NCI-H2227 treated with DMSO at 0.1 percent for 48 hours (cell line): ENCODE measurements at regions not wholly inside any gene's neighbourhood (a gene's known extent, or its start where the extent isn't known, plus 50 kb on each side); places are given as distances from the start of the nearest gene placed in this dataset.
"Not testable (repeated sequence)": the region's sequence is repeated elsewhere in the genome, so short reads cannot be mapped to it uniquely, and the experiment has no call there.

Experiments used
- DNase-seq: peaks from one replicate; lab custom pipeline; 2025; lab: John Stamatoyannopoulos, UW

GRCh38 chr5:71907001-71907588, 188.0 kb downstream of the CARTPT start:
- DNase-seq: no peak

- no peak for DNase-seq
Measured at GRCh38 chr5:71907608-71908145, 188.6 kb downstream of the CARTPT start.

DNA sequence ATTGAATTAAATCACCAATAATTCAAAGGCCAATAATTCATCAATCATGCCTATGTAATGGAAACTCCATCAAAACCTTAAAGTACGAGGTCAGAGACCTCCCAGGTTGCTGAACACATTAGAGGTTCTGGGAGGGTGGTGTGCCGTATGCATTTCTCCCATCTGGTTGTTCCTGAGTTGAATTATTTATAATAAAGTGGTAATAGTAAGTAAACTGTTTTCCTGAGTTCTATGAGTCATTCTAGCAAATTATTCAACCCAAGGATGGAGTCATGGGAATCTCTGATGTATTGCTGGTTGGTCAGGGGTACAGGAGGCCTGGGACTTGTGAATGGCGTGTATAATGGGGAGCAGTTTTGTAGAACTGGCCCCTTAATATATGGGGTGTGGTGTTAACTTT, 191.7 kb downstream of the CARTPT start:
- DNase-seq: no peak

- no peak for DNase-seq
Measured at GRCh38 chr5:71912021-71912420, 192.9 kb downstream of the CARTPT start.

- no peak for DNase-seq
Measured at GRCh38 chr5:71914281-71914680, 193.0 kb upstream of the MAP1B start.

- DNase-seq: no peak
Measured at GRCh38 chr5:71922584-71923106, 184.6 kb upstream of the MAP1B start.

GRCh38 chr5:71923755-71924154, 183.5 kb upstream of the MAP1B start:
- no peak for DNase-seq

DNA sequence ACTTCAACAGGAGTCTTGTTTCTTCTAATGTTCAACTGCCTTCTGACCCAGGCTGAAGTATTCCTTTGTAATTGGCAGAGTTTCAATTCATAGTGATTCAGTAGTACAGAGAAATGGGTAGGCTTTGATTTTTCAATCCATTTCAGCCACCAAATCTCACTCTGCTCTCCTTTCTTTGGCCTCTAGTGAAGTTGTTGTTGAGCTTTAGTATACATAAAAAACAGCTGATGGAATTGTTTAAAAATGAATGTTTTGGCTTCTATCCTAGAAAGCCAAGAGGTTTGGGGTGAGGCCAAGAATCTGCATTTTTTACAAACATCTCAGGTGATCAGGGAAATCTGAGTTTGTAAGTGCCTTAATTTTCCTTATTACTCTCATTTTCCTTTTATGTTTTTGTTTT, 182.9 kb upstream of the MAP1B start:
- no peak for DNase-seq

- no peak for DNase-seq
Measured at GRCh38 chr5:71924980-71925379, 182.3 kb upstream of the MAP1B start.

- no peak for DNase-seq
Measured at GRCh38 chr5:71925608-71926091, 181.6 kb upstream of the MAP1B start.

- DNase-seq: no peak
Measured at GRCh38 chr5:71929003-71929402, 178.3 kb upstream of the MAP1B start.

- not testable (repeated sequence) for DNase-seq
Measured at GRCh38 chr5:71930554-71930953, 176.7 kb upstream of the MAP1B start.

- DNase-seq: no peak
Measured at GRCh38 chr5:71932131-71932654, 175.1 kb upstream of the MAP1B start.

DNA sequence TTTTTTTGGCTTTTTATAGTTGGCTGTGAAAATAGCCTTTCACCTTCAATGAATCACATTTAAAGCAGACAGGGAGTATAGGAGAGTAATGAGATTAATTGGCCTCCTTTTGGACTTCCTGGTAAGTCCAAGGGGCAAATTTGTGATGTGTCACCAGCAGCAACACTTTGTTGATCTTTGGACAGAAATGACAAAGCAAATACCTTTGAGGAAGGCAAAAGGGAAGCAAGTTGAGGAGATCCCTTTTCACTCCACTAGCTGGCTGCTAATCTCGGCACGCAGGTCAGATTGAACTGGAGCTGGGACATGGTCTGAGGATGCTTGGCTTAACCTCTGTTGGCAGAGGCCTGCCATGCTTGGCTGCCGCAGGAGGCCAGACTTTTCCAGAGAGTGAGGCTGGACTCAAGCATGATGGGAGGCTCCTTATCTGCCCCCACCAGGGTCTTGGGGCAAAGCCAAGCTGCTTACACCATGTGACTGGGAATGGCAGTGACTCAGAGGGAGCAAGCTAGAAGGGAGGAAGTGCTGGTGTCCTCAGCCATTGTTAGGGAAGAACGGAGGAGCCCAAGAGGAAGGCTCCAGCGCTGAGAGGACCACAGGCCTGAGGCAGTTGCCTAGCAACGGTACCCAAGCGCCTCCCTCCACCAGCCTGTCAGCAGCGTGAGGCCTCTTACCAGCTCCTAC, 174.5 kb upstream of the MAP1B start:
- DNase-seq: peak; percentile 47

- no peak for DNase-seq
Measured at GRCh38 chr5:71934322-71934721, 173.0 kb upstream of the MAP1B start.

- DNase-seq: no peak
Measured at GRCh38 chr5:71937921-71938698, 169.2 kb upstream of the MAP1B start.

DNA sequence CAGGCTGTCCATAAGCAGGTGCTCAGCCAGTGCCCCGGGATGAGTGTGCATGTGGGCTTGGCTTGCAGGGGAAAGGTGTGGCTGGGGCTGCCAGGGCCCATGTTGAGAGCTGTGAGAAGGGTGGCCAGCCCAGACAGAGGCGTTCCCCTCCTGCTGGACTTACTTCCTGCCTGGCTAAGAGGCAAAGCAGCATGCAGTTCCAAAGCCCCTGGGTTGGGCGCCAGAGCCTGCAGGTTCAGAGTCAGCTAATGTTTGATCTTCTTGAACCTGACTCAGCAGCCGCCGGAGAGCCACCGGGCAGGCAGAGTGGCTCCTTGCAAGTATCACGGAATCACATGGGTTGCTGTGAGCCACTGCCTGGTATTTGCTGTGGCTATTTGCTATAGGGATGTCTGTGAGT, 168.4 kb upstream of the MAP1B start:
- DNase-seq: peak; percentile 35

DNA sequence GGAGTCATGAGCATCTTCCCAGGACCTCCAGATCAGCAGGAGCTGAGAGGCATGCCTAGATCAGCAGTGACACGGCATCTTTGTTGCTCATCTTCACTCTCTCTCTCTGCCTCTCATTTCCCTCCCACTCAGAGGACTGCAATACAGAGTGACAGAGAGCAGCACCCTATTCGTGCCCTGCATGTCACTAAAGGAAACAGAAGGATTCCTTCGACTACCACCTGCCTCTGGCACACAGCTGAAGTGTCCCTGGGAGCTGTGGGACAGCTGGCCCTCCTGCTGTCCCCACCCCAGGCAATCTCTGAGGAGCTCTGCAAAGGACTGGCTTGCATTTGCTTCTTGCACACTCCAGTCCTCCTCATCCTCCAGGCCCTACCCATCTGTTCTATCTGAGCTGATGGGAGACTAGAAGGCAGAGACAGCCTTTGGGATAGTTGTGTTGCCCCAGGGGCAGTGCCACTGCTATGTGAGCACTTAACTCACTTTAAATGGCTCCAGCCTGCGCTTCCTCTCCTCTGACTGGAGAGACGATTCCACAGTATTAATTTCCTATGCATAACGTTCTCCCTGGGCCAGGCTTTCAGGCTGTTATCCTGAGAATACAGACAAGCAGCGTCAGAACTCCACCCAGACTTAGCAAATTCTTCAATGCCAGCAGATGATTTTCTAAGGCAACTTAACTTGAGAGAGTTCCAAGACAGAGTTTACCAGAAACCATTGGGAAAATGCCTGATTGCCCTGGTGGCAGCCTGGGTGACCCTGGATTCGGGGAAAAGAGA, 167.6 kb upstream of the MAP1B start:
- no peak for DNase-seq

DNA sequence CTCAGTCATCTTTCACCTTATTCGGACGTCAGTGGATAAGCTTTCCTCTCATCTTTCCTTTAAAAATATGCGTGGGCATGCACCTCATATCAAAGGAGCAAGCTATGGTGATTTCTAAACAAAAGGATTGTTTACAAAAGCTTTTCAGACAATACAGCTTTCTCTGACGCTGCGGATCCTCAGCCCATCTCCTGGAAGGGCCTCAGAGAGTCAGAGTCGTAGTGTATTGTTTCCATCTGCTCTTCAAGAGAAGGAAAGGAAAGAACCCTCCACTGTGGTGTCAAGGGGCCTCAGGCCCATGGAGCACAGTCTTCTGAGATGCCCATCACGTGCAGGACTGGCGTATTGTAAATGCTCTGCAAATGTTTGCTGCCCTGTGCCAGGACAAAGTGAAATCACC, 163.4 kb upstream of the MAP1B start:
- no peak for DNase-seq

DNA sequence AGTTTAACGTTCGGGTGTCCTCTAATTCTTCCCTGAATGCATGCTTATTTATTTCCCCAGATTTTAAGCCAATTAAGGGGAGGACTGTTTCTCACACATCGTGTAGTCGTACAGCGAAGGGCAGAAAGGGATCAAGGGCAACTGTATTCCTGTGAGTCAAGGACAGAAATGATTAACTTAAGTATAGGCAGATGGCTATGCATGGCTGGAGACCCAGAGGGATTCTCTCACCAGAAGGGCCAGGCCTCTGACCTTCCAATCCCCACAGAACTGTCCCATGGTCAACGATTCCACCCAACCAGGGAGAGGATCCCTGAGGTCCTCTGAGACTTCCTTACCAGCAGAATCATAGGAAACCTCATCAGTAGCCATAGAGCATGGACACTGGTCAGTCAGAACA, 161.8 kb upstream of the MAP1B start:
- no peak for DNase-seq

DNA sequence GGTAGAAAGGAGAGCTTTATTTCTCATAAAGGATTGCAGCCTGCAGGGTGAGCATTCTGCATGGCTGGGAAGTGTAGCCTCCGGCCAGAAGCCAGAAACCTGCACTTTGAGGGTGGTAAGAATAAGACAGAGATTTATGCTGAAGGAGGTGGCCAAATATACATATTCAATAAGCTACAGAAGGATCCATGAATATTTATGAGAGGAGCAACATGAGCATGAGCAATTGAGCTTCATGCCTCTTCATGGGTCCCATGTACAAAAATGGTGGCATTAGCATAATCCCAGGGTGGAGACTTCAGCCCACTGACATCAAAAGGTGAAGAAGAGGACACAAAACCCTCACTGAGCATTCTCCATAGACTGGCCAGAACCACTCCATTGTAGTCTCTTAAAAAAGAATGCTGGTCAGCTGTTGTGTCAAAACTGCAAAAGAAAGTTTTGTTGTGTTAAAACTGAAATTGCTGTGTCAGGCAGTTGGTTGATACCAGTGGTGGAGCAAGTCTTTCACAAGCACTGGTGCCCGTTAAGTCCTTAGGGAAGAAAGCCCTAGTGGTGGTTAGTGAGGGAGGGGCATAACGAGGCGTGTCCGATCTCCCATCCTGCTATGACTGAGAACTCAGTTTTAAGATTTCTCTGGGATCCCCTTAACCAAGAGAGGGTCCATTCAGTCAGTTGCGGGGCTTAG, 160.8 kb upstream of the MAP1B start:
- no peak for DNase-seq
